K562 (cell line): ENCODE measurements at regions not wholly inside any gene's neighbourhood (a gene's known extent, or its start where the extent isn't known, plus 50 kb on each side); places are given as distances from the start of the nearest gene placed in this dataset.

Source experiments
- AFF4 ChIP-seq: sonication (generic); formaldehyde crosslinking; IDR thresholded peaks from 2 replicates; pipeline ENCODE4 v1.8.0; 2023; ENCODE audit warnings: mild to moderate bottlenecking, missing genetic modification reagents
- KLF16 ChIP-seq: IDR thresholded peaks from 2 replicates; pipeline ENCODE4 v1.6.1; 2016; ENCODE audit warnings: antibody characterized with exemption
- ZNF780A ChIP-seq: fragments of 250-450 bp; sonication (Bioruptor Pico); IDR thresholded peaks from 2 replicates; pipeline ENCODE4 v1.5.0; 2021; ENCODE audit warnings: mild to moderate bottlenecking

DNA sequence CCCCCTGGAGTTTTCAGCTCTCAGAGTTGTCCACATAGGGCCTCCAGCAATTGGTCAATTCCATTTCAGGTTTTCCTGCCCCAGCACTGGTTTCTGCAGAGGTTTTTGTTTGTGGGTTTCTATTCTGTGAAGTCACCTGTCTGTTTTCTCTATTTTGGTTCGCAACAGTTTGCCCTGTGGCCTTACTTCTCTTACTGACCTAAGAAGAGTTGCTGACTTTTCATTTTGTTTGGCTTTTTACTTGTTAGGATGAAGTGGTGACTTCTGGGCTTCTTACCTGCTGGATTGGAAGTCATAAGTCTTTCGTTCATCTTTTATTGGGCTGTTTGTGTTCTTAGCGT lies 196.4 kb upstream of the PARP11 start:
- no peak for TF ChIP-seq ZNF780A (CRISPR knock-in tag)
- TF ChIP-seq AFF4 (CRISPR knock-in tag) = no peak
- no peak for TF ChIP-seq KLF16
